HL-60 (cell line): ENCODE measurements at regions not wholly inside any gene's neighbourhood (a gene's known extent, or its start where the extent isn't known, plus 50 kb on each side); places are given as distances from the start of the nearest gene placed in this dataset.

Source experiments
- DNase-seq, 2 experiments: peaks; one replicate each; pipeline ENCODE4 v3.0.0-alpha.2; 2010 to 2020; ENCODE audit warnings: low read depth in 1 of 2, low spot score in 1 of 2
- H3K27ac ChIP-seq: fragments of 250-450 bp; sonication (Bioruptor Pico); replicated peaks from 2 replicates; pipeline ENCODE4 v1.5.1; 2020; ENCODE audit warnings: mild to moderate bottlenecking, moderate library complexity
- H3K27me3 ChIP-seq: fragments of 250-450 bp; sonication (Bioruptor Pico); 2 replicates; pipeline ENCODE4 v1.5.1; 2021; ENCODE audit warnings: mild to moderate bottlenecking, moderate library complexity; ENCODE audit not compliant: insufficient read depth, poor library complexity, severe bottlenecking
- H3K4me3 ChIP-seq: replicated peaks from 2 replicates; pipeline ENCODE4 v1.5.1; 2011; ENCODE audit warnings: mild to moderate bottlenecking, control low read depth, low read length; ENCODE audit not compliant: insufficient read depth
- CTCF ChIP-seq: IDR thresholded peaks from one replicate; pipeline ENCODE4 v1.5.1; 2011; ENCODE audit warnings: low read length, control low read depth, inconsistent platforms; ENCODE audit not compliant: insufficient read depth
- GABPA ChIP-seq: IDR thresholded peaks from 2 replicates; pipeline ENCODE4 v1.6.1; 2012; ENCODE audit warnings: low read depth
- POLR2AphosphoS5 ChIP-seq: IDR thresholded peaks from 2 replicates; pipeline ENCODE4 v1.6.1; 2012; ENCODE audit warnings: low read depth
- REST ChIP-seq: IDR thresholded peaks from 2 replicates; pipeline ENCODE4 v1.6.1; 2012; ENCODE audit warnings: low read depth; ENCODE audit not compliant: insufficient replicate concordance
- SPI1 ChIP-seq: IDR thresholded peaks from 2 replicates; pipeline ENCODE4 v1.6.1; 2012; ENCODE audit warnings: low read depth, mild to moderate bottlenecking, borderline replicate concordance

- TF ChIP-seq POLR2AphosphoS5 (no peak), REST (no peak), GABPA (no peak), SPI1 (no peak), CTCF (no peak)
- DNase-seq: no peak
- no peak overlapping the region for H3K27ac ChIP-seq
- H3K4me3 ChIP-seq: no peak overlapping the region
- no peaks in the 10 kb centered on the region for H3K27me3 ChIP-seq
Measured at GRCh38 chr20:56690531-56691175, 61.5 kb downstream of the TFAP2C start.

GRCh38 chr20:56691325-56691998, 62.4 kb downstream of the TFAP2C start:
- Histone ChIP-seq H3K27me3 (no peaks in the 10 kb centered on the region), H3K4me3 (no peak overlapping the region), H3K27ac (no peak overlapping the region)
- no peak for DNase-seq
- TF ChIP-seq GABPA (no peak), POLR2AphosphoS5 (no peak), SPI1 (no peak), CTCF (no peak), REST (no peak)

GRCh38 chr20:56693217-56693616, 64.1 kb downstream of the TFAP2C start:
- Histone ChIP-seq H3K27ac (no peak overlapping the region), H3K4me3 (no peak overlapping the region), H3K27me3 (no peaks in the 10 kb centered on the region)
- DNase-seq: no peak
- no peak for TF ChIP-seq SPI1
- TF ChIP-seq POLR2AphosphoS5: no peak
- TF ChIP-seq GABPA: no peak
- TF ChIP-seq REST: no peak
- TF ChIP-seq CTCF: no peak
